ENCODE measurements at regions not wholly inside any gene's neighbourhood (a gene's known extent, or its start where the extent isn't known, plus 50 kb on each side); places are given as distances from the start of the nearest gene placed in this dataset.

GRCh38 chr2:156189143-156189542, 143.4 kb downstream of the NR4A2 start:
- no peak overlapping the region for H3K9ac ChIP-seq (replicated peaks in 1 of 4; ENCODE audit: extremely low read depth in 1 of 4, low read depth in 3 of 4, low read length in 3 of 4)
- H4K20me1 ChIP-seq (replicated peaks in 1 of 2; ENCODE audit: control insufficient read depth in 1 of 2, insufficient read depth in 2 of 2, low read length in 2 of 2), result no peaks in the 10 kb centered on the region
- POLR2A ChIA-PET (ENCODE audit: partially characterized antibody), result interaction anchor here (1.1 kb wide), 1 partner anchor 14 kb away, joined by 3 read pairs; no protein-coding TSS in a partner anchor
- no peak overlapping the region for H3K56ac ChIP-seq (replicated peaks; ENCODE audit: insufficient read length, low read depth, low read length)
- no peak overlapping the region for H2BK120ac ChIP-seq (replicated peaks; ENCODE audit: low read depth, low read length)
- no peaks in the 10 kb centered on the region for H3K79me1 ChIP-seq (ENCODE audit: low read depth, low read length)
- H3K4me2 ChIP-seq (ENCODE audit: insufficient read depth in 1 of 2, low read depth in 2 of 2, low read length in 2 of 2), result no peak overlapping the region
- no peak overlapping the region for H3K18ac ChIP-seq (ENCODE audit: extremely low read depth, low read length)
- H3K4me1 ChIP-seq (replicated peaks in 1 of 4; ENCODE audit: control insufficient read depth in 3 of 4, insufficient read depth in 4 of 4, low read length in 3 of 4), result no peaks in the 10 kb centered on the region
- CTCF ChIA-PET (ENCODE audit: partially characterized antibody), result interaction anchor here (1.0 to 1.5 kb wide), 3 partner anchors 26 to 400 kb away, joined by 3 to 4 read pairs (median 3); no protein-coding TSS in a partner anchor
- H3K36me3 ChIP-seq (ENCODE audit: control insufficient read depth in 2 of 4, insufficient read depth in 4 of 4, low read length in 3 of 4), result no peaks in the 10 kb centered on the region
- H3K79me2 ChIP-seq (ENCODE audit: control insufficient read depth in 1 of 2, insufficient read depth in 2 of 2, low read length in 2 of 2), result no peaks in the 10 kb centered on the region
- 86% methylated on average over 6 of the region's 6 CpGs; no CpG with 5 or more reads in 1 of the 2 experiments for WGBS, 2 experiments (ENCODE audit: extremely low coverage in 1 of 2, insufficient coverage in 1 of 2, insufficient read length in 1 of 2, insufficient replicate concordance in 2 of 2, low coverage in 1 of 2, low lambda C conversion rate in 2 of 2, missing lambda C conversion rate in 1 of 2)
- no peak overlapping the region for H2BK12ac ChIP-seq (ENCODE audit: low read depth, low read length)
- no peak overlapping the region for H3K27ac ChIP-seq (ENCODE audit: low read depth, low read length)
- no peaks in the 10 kb centered on the region for H3K27me3 ChIP-seq (replicated peaks in 1 of 4; ENCODE audit: control insufficient read depth in 3 of 4, extremely low read depth in 1 of 4, insufficient read depth in 3 of 4, low read length in 3 of 4)
- no peak overlapping the region for H4K8ac ChIP-seq (ENCODE audit: extremely low read depth, insufficient read depth, low read length)
- H4K91ac ChIP-seq (replicated peaks; ENCODE audit: insufficient read length, low read length), result no peak overlapping the region
- H3K14ac ChIP-seq (ENCODE audit: insufficient read length), result no peak overlapping the region
- H3K23me2 ChIP-seq (ENCODE audit: low read depth, low read length), result no peaks in the 10 kb centered on the region
- H2AFZ ChIP-seq (ENCODE audit: low read length), result no peak overlapping the region
- no peak overlapping the region for H3K4me3 ChIP-seq (ENCODE audit: extremely low read depth in 1 of 4, insufficient read depth in 2 of 4, low read depth in 3 of 4, low read length in 4 of 4)
- H3K9me3 ChIP-seq (ENCODE audit: insufficient read depth in 2 of 2, low read depth in 1 of 2, low read length in 1 of 2), result no peaks in the 10 kb centered on the region
- DNase-seq (ENCODE audit: low read depth in 1 of 2, low spot score in 2 of 2) (no peak), FAIRE-seq (no peak)
- H3K4ac ChIP-seq (replicated peaks; ENCODE audit: insufficient read length, low read depth, low read length), result no peak overlapping the region
- H2BK5ac ChIP-seq (ENCODE audit: low read depth, low read length), result no peak overlapping the region
- H2BK20ac ChIP-seq (ENCODE audit: low read length), result no peak overlapping the region
- no peak overlapping the region for H2AK5ac ChIP-seq (ENCODE audit: low read depth, low read length)
- no peak overlapping the region for H2BK15ac ChIP-seq (ENCODE audit: low read length)
- H3K23ac ChIP-seq (ENCODE audit: insufficient read length), result no peak overlapping the region
- no peak overlapping the region for H4K5ac ChIP-seq (ENCODE audit: insufficient read length, low read depth, low read length)
- TF ChIP-seq POLR2A (IDR thresholded peaks at IDR 0.05; ENCODE audit: control extremely low read depth in 1 of 2, low read depth in 2 of 2, low read length in 2 of 2) (no peak), FOSL1 (IDR thresholded peaks at IDR 0.05; ENCODE audit: insufficient read depth, low read depth, low read length) (no peak), CHD2 (IDR thresholded peaks at IDR 0.05; ENCODE audit: low read length) (no peak), ATF2 (IDR thresholded peaks at IDR 0.05; ENCODE audit: low read length) (no peak), POLR2AphosphoS5 (IDR thresholded peaks at IDR 0.05; ENCODE audit: low read depth, low read length) (no peak), RBBP5 (IDR thresholded peaks at IDR 0.05; ENCODE audit: borderline replicate concordance, low read depth, low read length) (no peak), EZH2 (IDR thresholded peaks at IDR 0.05; ENCODE audit: low read depth, low read length, severe bottlenecking) (no peak), KDM1A (IDR thresholded peaks at IDR 0.05; ENCODE audit: borderline replicate concordance, low read length) (no peak), MAFK (IDR thresholded peaks at IDR 0.05; ENCODE audit: low read depth, low read length) (no peak), TBP (IDR thresholded peaks at IDR 0.05; ENCODE audit: low read depth, low read length) (no peak), SIN3A (conservative IDR thresholded peaks at IDR 0.05 in 1 of 2, IDR thresholded peaks at IDR 0.05 in 1 of 2; ENCODE audit: low read depth in 1 of 2, low read length in 2 of 2) (no peak), CHD1 (IDR thresholded peaks at IDR 0.05; ENCODE audit: low read depth, low read length) (no peak), GTF2F1 (IDR thresholded peaks at IDR 0.05; ENCODE audit: borderline replicate concordance, low read depth, low read length) (no peak)

Measured in H1 (cell line).